GM10248 (cell line): ENCODE measurements at regions not wholly inside any gene's neighbourhood (a gene's known extent, or its start where the extent isn't known, plus 50 kb on each side); places are given as distances from the start of the nearest gene placed in this dataset.

Source experiments
- CTCF ChIA-PET: fragments of 300-600 bp; sonication (Branson Sonifier 250); formaldehyde crosslinking; extraction: SDS; loops from one replicate; lab custom pipeline; 2021; ENCODE audit warnings: antibody characterized with exemption; lab: Yijun Ruan, JAX
- POLR2A ChIA-PET: fragments of 350-650 bp; sonication (Branson Sonifier 250); formaldehyde crosslinking; extraction: SDS; loops from one replicate; lab custom pipeline; 2020; ENCODE audit warnings: antibody characterized with exemption; lab: Yijun Ruan, JAX
- DNase-seq: peaks from one replicate; pipeline ENCODE4 v3.0.0; 2012; ENCODE audit errors: extremely low spot score
- TF ChIP-seq, protein P1 (sequence below): IDR thresholded peaks from 2 replicates; pipeline ENCODE4 v1.5.1; 2012; ENCODE audit warnings: mild to moderate bottlenecking, low read depth; ENCODE audit errors: extremely low read depth, missing control alignments, control extremely low read depth

- ChIA-PET CTCF (interaction anchor here (2.0 kb wide), 1 partner anchor 7 kb away, joined by 5 read pairs; no protein-coding TSS in a partner anchor), POLR2A (no interaction called here)
- TF ChIP-seq, protein P1, sequence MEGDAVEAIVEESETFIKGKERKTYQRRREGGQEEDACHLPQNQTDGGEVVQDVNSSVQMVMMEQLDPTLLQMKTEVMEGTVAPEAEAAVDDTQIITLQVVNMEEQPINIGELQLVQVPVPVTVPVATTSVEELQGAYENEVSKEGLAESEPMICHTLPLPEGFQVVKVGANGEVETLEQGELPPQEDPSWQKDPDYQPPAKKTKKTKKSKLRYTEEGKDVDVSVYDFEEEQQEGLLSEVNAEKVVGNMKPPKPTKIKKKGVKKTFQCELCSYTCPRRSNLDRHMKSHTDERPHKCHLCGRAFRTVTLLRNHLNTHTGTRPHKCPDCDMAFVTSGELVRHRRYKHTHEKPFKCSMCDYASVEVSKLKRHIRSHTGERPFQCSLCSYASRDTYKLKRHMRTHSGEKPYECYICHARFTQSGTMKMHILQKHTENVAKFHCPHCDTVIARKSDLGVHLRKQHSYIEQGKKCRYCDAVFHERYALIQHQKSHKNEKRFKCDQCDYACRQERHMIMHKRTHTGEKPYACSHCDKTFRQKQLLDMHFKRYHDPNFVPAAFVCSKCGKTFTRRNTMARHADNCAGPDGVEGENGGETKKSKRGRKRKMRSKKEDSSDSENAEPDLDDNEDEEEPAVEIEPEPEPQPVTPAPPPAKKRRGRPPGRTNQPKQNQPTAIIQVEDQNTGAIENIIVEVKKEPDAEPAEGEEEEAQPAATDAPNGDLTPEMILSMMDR, result no peak
- no peak for DNase-seq
Measured at GRCh38 chr1:14106126-14106525, 406.1 kb downstream of the PRDM2 start.

DNA sequence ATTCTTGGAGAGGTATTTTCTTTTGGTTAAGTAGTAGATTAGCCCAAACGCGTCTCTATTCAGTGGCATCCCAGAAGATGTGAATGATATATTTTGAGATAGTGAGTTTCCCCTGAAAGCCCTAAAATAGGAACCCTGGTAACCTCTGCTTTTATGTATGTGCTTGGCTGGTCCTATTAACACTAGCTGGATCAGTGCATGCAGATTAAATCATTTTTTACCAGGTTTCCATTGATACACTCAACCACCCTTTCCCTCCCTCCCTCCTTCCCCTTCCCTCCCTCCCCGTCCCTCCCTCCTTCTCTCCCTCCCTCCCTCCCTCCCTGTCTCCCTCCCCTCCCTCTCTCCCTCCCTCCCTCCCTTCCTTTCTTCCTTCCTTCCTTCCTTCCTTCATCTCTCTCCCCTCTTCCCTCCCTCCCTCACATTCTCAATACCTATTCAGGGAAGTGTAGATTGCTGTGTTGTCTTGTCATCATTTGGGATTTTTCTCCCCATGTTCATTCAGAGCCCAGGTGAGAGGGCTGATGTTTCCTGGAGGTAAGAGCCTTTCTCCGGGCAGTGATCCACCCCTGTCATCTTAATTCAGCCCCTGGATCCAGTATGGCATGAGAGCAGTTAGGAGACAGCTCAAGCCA, 406.8 kb downstream of the PRDM2 start:
- DNase-seq, result no peak
- TF ChIP-seq, protein P1, result no peak
- ChIA-PET CTCF (no interaction called here), POLR2A (no interaction called here)

- POLR2A ChIA-PET, result no interaction called here
- CTCF ChIA-PET, result interaction anchor here (2.1 kb wide), 1 partner anchor 11 kb away, joined by 5 read pairs; no protein-coding TSS in a partner anchor
Measured at GRCh38 chr1:14108356-14109275, 408.6 kb downstream of the PRDM2 start.

GRCh38 chr1:14109276-14109635, 409.3 kb downstream of the PRDM2 start:
- CTCF ChIA-PET, result interaction anchor here (2.1 kb wide), 1 partner anchor 11 kb away, joined by 5 read pairs; no protein-coding TSS in a partner anchor
- TF ChIP-seq, protein P1, result no peak
- POLR2A ChIA-PET, result no interaction called here
- no peak for DNase-seq

More at GRCh38 chr1:14108356-14109275, 408.6 kb downstream of the PRDM2 start:
- TF ChIP-seq, protein P1, result no peak
- no peak for DNase-seq

DNA sequence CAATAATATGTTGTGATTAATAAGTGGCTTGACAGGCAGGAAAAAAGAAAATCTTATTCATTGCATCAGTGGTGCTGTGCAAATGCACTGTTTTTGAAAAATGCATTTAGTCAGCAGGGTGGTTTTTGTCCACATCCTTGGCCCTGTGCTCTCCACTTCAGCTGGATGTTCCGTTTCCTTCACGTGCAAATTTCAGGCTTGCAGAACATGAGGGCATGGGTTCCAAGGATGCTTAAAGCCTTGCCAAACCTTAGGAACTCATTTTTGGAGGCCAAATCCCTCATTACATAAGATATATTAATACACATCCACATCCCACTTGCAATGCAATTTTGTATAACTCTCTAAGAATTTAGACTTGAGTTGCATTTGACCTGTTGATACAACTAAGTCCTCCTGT, 410.1 kb downstream of the PRDM2 start:
- ChIA-PET CTCF (no interaction called here), POLR2A (no interaction called here)
- no peak for DNase-seq
- TF ChIP-seq, protein P1, result no peak

GRCh38 chr1:14111121-14111520, 411.1 kb downstream of the PRDM2 start:
- TF ChIP-seq, protein P1, result no peak
- ChIA-PET POLR2A (no interaction called here), CTCF (no interaction called here)
- DNase-seq, result no peak
